HepG2 (cell line): ENCODE measurements at regions not wholly inside any gene's neighbourhood (a gene's known extent, or its start where the extent isn't known, plus 50 kb on each side); places are given as distances from the start of the nearest gene placed in this dataset.

Experiments
- AGO2 ChIP-seq: fragments of 200-400 bp; formaldehyde crosslinking; optimal IDR thresholded peaks from 2 replicates; pipeline ENCODE3; 2017; ENCODE audit warnings: mild to moderate bottlenecking, low read depth, low read length, moderate library complexity
- GABPA ChIP-seq, 2 experiments: IDR thresholded peaks; 2 replicates each; pipeline ENCODE4 v1.6.1; 2011 to 2016; ENCODE audit warnings: low read depth in 2 of 2, low read length in 1 of 2, missing biosample characterization in 1 of 2, missing genetic modification characterization in 1 of 2
- HNRNPUL1 ChIP-seq: fragments of 200-400 bp; formaldehyde crosslinking; IDR thresholded peaks from 2 replicates; pipeline ENCODE4 v1.6.1; 2017; ENCODE audit warnings: low read depth, mild to moderate bottlenecking, low read length, moderate library complexity
- MBNL3 ChIP-seq: fragments of 250-450 bp; sonication (Bioruptor Pico); conservative IDR thresholded peaks from 2 replicates; pipeline ENCODE4 v1.8.0; 2022; ENCODE audit warnings: mild to moderate bottlenecking, inconsistent platforms
- POLR2A ChIP-seq, 2 experiments: IDR thresholded peaks; 2 replicates each; pipeline ENCODE4 v1.6.1; 2011; ENCODE audit warnings: low read depth in 2 of 2, low read length in 2 of 2, mild to moderate bottlenecking in 1 of 2, moderate library complexity in 1 of 2; ENCODE audit not compliant: insufficient read depth in 1 of 2
- POLR2AphosphoS2 ChIP-seq: IDR thresholded peaks from 2 replicates; pipeline ENCODE4 v1.6.1; 2011; ENCODE audit warnings: low read depth, low read length, improper control_type of control experiment
- REPIN1 ChIP-seq: sonication (generic); formaldehyde crosslinking; IDR thresholded peaks from 2 replicates; pipeline ENCODE4 v1.8.0; 2022; ENCODE audit warnings: missing genetic modification reagents, low read depth, mild to moderate bottlenecking, borderline replicate concordance
- TEAD2 ChIP-seq: sonication (generic); formaldehyde crosslinking; IDR thresholded peaks from 2 replicates; pipeline ENCODE4 v1.9.0; 2021; ENCODE audit warnings: missing genetic modification reagents
- ZFP62 ChIP-seq: sonication (generic); formaldehyde crosslinking; IDR thresholded peaks from 2 replicates; pipeline ENCODE4 v1.4.0; 2020; ENCODE audit warnings: missing genetic modification reagents
- ZNF367 ChIP-seq: sonication (generic); formaldehyde crosslinking; IDR thresholded peaks from 2 replicates; pipeline ENCODE4 v1.4.0; 2020; ENCODE audit warnings: missing genetic modification reagents, borderline replicate concordance
- TF ChIP-seq, protein P1 (sequence below): sonication (generic); formaldehyde crosslinking; IDR thresholded peaks from 2 replicates; pipeline ENCODE4 v1.5.0; 2020; ENCODE audit warnings: mild to moderate bottlenecking, missing genetic modification reagents, moderate library complexity
- TF ChIP-seq, protein P2 (sequence below): sonication (generic); formaldehyde crosslinking; IDR thresholded peaks from 2 replicates; pipeline ENCODE4 v1.4.0; 2020; ENCODE audit warnings: mild to moderate bottlenecking, missing genetic modification reagents
- TF ChIP-seq, protein P3 (sequence below): IDR thresholded peaks from 2 replicates; pipeline ENCODE4 v1.6.1; 2016; ENCODE audit warnings: low read depth

DNA sequence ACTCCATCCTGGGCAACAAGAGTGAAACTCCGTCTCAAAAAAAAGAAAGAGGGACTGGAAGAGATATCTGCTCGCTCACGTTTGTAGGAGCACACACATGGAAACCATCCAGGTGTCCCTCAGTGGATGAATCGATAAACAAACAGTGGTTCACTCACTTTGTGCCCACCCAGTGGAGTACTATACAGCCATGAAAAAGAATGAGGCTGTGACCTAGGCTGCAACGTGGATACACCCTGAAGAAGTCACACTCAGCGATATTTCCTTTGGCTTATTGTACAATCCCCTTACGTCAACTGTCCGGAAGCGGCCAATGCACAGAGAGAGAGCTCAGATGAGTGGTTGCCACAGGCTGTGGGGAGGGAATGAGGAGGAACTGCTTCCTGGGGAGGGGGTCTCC, 82.3 kb upstream of the PPP2R3B start:
- no peak for TF ChIP-seq POLR2A (IDR thresholded peaks at IDR 0.05; ENCODE audit: insufficient read depth in 1 of 2, low read depth in 2 of 2, low read length in 2 of 2)
- TF ChIP-seq MBNL3 (CRISPR knock-in tag): no peak
- TF ChIP-seq, protein P1, sequence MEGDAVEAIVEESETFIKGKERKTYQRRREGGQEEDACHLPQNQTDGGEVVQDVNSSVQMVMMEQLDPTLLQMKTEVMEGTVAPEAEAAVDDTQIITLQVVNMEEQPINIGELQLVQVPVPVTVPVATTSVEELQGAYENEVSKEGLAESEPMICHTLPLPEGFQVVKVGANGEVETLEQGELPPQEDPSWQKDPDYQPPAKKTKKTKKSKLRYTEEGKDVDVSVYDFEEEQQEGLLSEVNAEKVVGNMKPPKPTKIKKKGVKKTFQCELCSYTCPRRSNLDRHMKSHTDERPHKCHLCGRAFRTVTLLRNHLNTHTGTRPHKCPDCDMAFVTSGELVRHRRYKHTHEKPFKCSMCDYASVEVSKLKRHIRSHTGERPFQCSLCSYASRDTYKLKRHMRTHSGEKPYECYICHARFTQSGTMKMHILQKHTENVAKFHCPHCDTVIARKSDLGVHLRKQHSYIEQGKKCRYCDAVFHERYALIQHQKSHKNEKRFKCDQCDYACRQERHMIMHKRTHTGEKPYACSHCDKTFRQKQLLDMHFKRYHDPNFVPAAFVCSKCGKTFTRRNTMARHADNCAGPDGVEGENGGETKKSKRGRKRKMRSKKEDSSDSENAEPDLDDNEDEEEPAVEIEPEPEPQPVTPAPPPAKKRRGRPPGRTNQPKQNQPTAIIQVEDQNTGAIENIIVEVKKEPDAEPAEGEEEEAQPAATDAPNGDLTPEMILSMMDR (CRISPR knock-in tag): no peak
- TF ChIP-seq ZNF367: no peak
- TF ChIP-seq REPIN1: no peak
- TF ChIP-seq TEAD2 (CRISPR knock-in tag): no peak
- TF ChIP-seq, protein P2, sequence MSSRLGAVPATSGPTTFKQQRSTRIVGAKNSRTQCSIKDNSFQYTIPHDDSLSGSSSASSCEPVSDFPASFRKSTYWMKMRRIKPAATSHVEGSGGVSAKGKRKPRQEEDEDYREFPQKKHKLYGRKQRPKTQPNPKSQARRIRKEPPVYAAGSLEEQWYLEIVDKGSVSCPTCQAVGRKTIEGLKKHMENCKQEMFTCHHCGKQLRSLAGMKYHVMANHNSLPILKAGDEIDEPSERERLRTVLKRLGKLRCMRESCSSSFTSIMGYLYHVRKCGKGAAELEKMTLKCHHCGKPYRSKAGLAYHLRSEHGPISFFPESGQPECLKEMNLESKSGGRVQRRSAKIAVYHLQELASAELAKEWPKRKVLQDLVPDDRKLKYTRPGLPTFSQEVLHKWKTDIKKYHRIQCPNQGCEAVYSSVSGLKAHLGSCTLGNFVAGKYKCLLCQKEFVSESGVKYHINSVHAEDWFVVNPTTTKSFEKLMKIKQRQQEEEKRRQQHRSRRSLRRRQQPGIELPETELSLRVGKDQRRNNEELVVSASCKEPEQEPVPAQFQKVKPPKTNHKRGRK: no peak
- no peak for TF ChIP-seq HNRNPUL1
- no peak for TF ChIP-seq GABPA (IDR thresholded peaks at IDR 0.05; ENCODE audit: low read depth, low read length)
- TF ChIP-seq GABPA (CRISPR knock-in tag; IDR thresholded peaks at IDR 0.05; ENCODE audit: low read depth): no peak
- no peak for TF ChIP-seq AGO2
- no peak for TF ChIP-seq ZFP62 (CRISPR knock-in tag)
- no peak for TF ChIP-seq POLR2AphosphoS2
- TF ChIP-seq, protein P3, sequence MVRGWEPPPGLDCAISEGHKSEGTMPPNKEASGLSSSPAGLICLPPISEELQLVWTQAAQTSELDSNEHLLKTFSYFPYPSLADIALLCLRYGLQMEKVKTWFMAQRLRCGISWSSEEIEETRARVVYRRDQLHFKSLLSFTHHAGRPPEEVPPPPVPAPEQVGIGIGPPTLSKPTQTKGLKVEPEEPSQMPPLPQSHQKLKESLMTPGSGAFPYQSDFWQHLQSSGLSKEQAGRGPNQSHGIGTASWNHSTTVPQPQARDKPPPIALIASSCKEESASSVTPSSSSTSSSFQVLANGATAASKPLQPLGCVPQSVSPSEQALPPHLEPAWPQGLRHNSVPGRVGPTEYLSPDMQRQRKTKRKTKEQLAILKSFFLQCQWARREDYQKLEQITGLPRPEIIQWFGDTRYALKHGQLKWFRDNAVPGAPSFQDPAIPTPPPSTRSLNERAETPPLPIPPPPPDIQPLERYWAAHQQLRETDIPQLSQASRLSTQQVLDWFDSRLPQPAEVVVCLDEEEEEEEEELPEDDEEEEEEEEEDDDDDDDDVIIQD (CRISPR knock-in tag): no peak
